AG10803 (cell line): ENCODE measurements at regions not wholly inside any gene's neighbourhood (a gene's known extent, or its start where the extent isn't known, plus 50 kb on each side); places are given as distances from the start of the nearest gene placed in this dataset.

Source experiments
- DNase-seq: peaks from one replicate; pipeline ENCODE4 v3.0.0; 2010; ENCODE audit warnings: low read depth
- H3K4me3 ChIP-seq: 2 replicates; pipeline ENCODE4 v1.5.1; 2011; ENCODE audit warnings: mild to moderate bottlenecking, low read length, control low read depth
- TF ChIP-seq, protein P1 (sequence below): conservative IDR thresholded peaks from 2 replicates; pipeline ENCODE4 v1.5.1; 2011; ENCODE audit warnings: mild to moderate bottlenecking, low read length, control low read depth, inconsistent platforms

DNA sequence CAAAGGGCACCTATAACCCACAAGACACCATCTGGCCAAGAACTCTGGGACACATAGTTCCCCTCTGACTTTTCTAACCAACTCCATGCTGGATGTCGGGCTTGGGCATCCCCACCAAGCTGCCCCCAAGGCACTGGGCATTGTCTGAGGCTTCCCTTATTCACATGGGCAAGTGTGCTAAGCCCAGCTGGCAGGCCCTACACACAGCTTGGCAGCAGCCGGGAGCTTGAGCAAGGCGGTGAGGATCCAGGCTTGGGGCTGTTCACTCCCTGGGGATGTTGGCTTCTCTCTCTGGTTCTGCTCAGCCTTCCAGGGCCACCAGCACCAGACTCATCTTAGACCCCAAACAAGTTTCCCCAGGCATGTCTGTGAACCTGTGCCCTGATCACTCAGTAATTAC lies 138.3 kb upstream of the KAZN start:
- no peak for DNase-seq
- TF ChIP-seq, protein P1, sequence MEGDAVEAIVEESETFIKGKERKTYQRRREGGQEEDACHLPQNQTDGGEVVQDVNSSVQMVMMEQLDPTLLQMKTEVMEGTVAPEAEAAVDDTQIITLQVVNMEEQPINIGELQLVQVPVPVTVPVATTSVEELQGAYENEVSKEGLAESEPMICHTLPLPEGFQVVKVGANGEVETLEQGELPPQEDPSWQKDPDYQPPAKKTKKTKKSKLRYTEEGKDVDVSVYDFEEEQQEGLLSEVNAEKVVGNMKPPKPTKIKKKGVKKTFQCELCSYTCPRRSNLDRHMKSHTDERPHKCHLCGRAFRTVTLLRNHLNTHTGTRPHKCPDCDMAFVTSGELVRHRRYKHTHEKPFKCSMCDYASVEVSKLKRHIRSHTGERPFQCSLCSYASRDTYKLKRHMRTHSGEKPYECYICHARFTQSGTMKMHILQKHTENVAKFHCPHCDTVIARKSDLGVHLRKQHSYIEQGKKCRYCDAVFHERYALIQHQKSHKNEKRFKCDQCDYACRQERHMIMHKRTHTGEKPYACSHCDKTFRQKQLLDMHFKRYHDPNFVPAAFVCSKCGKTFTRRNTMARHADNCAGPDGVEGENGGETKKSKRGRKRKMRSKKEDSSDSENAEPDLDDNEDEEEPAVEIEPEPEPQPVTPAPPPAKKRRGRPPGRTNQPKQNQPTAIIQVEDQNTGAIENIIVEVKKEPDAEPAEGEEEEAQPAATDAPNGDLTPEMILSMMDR: no peak
- H3K4me3 ChIP-seq: no peak overlapping the region

DNA sequence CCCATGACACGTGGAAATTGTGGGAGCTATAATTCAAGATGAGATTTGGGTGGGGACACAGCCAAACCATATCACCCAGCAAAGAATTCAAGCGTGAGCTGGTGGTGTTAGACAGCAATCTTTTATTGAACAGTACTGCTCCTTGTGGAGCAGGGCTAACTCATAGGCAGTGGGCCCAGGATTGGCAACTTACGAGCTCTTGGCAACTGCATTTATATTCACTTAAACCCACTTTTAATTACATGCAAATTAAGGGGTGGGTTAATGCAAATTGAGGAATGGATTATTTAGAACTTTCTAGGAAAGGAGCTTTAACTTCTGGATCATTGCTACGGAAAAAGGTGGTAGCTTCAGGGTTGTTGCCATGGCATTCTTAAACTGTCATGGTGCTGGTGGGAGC lies 135.6 kb upstream of the KAZN start:
- TF ChIP-seq, protein P1: no peak
- no peak overlapping the region for H3K4me3 ChIP-seq
- no peak for DNase-seq

- TF ChIP-seq, protein P1: no peak
- no peak overlapping the region for H3K4me3 ChIP-seq
- no peak for DNase-seq
Measured at GRCh38 chr1:14466006-14466405, 132.5 kb upstream of the KAZN start.

DNA sequence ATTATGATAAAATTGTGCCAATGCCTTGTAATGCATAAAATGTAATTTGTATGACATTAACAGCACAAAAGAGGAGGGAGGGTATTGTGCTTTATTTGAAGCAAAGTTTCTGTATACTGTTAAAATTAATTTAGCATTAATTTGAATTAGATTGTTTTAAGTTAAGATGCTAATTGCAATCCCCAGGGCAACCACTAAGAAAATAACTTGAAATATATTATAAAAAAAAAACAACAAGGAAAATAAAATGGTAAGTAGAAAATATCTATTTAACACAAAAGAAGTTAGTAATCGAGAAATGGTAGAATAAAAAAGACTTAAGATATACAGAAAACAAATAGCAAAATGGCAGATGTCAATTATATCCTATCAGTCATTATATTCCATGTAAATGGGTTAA lies 131.4 kb upstream of the KAZN start:
- TF ChIP-seq, protein P1: no peak

GRCh38 chr1:14468751-14469150 lies 129.7 kb upstream of the KAZN start:
- TF ChIP-seq, protein P1: no peak
- no peak overlapping the region for H3K4me3 ChIP-seq
- no peak for DNase-seq

More for the DNA sequence above, 131.4 kb upstream of the KAZN start:
- DNase-seq: no peak
- H3K4me3 ChIP-seq: no peak overlapping the region

- TF ChIP-seq, protein P1: no peak
- H3K4me3 ChIP-seq: no peak overlapping the region
- no peak for DNase-seq
Measured at GRCh38 chr1:14470802-14471201, 127.7 kb upstream of the KAZN start.

GRCh38 chr1:14474856-14475255 lies 123.6 kb upstream of the KAZN start:
- no peak overlapping the region for H3K4me3 ChIP-seq

More at GRCh38 chr1:14474856-14475255, 123.6 kb upstream of the KAZN start:
- TF ChIP-seq, protein P1: no peak
- no peak for DNase-seq
